ENCODE measurements at regions not wholly inside any gene's neighbourhood (a gene's known extent, or its start where the extent isn't known, plus 50 kb on each side); places are given as distances from the start of the nearest gene placed in this dataset.

DNA sequence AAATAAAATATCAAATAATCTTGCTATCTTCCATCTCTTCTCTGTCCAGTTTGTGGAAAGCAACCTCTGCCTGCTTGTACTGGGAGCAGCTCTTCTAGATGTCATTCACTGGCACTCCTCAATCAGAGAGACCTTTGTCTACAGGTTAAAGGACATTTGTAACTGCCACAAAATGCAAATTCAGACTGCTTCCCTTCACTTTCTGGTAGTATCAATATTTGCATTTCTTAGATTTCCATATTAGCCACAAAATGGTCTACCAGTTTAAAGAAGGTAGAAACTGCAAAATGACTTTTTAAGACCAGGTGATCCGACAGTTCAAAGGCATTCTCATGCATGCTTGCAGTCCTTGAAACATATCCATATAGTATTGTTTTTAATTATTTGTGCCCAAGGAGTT lies 51.7 kb upstream of the RCN1 start:
- no peak for DNase-seq

DNA sequence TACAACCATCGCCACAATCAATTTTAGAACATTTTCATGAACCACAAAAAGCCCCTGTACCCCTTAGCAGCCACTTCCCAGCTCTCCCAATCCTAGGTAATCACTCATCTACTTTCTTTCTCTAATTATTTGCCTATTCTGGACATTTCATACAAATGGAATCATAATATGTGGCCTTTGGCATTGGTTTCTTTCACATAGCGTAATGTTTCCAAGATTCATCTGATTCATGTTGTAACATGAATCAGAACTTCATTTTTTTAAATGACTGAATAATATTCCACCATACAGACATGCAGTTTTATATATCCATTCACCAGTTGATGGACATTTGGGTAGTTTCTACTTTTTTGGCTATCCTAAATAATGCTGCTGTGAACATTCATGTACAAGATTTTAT lies 56.2 kb upstream of the RCN1 start:
- no peak for DNase-seq

DNA sequence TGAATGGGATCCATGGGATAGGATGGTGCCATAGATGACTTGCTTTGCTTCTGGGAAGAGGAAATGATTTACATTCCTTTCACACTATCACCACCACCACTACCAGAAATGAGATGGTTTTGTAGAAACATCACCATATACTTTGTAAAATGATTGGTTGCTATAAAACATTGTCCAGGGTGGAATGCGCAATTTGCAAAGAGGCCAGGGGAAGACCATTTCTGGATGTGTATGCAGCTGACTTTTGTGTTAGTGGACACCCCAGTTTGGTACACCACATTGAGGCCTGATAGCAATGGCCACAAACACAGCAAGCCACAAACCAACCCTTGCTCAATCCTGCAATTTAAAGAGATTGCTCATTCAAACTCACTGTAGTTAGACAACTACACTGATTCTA lies 56.7 kb upstream of the RCN1 start:
- DNase-seq: no peak

DNA sequence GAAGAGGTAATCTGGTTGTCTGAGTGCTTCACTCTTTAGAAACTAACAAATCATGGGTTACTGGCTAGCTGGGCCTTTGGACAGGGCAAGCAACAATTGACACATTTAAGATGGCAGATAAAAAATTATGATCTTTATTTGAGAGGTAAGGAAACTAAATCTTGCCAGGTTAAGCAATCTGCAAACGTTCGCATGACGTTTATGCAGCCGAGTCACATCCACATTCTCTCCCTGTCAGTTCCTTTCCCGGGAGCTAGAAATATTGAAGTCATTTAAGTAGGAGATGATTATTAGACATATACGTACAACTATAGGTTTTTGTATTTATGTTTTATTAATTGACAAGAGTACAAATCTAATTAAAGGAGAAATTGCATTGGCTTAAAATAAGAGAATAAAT lies 57.4 kb upstream of the RCN1 start:
- no peak for DNase-seq

DNA sequence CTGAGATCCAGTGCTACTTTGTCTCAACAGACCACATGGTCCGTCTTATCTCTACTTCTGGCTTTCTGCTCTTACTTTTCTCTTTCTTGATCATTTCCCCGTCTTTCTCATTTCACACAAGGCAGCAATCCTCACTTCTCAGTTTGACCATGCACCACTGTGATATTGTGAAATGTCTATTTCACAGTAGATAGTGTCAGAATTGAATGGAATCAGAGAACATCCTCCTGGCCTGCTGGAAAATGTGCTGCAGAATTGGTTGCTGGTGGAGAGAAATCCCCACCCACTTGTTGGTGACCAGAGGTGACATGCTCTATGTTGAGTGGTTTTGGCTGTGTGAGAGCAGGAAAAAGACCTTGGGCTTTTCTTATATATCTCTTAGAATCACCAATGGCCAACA lies 57.8 kb upstream of the RCN1 start:
- DNase-seq: no peak

DNA sequence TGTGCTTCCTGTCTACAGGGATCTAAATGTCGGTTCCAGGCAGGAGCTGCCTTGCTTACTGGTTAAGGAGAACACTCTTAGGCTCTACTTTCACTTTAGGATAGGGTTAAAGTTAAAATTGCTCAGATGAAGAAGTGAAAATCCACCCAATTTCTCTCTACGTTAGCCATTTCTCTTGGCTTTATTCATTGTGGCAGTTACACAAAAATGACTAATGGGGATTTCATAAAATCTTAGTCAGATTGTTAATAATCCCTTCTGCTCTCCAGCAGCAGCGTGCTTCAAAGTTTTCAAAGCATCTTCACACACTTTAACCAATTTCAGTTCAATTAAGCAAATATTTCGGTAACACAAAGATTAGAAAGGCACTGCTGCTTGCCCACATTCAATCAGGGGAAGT lies 58.4 kb upstream of the RCN1 start:
- DNase-seq: no peak

DNA sequence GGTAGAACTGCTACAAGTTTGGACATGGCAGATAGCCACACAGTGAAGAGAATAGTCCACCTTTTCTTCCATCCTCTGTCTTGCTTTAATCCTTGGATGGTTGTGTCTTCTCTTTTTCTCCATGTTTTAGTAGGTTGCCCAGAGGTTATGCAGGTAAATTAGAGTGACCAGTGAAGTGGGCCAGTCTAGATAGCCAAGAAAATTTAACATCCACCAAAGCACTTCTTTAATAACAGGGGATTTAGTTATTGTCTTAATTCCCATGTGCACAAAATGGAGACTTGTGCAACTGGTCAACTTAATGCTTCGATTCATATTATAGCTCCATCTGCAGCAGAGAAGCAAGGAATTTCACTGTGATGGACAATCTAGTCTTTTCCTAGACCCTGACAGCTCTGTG lies 58.8 kb upstream of the RCN1 start:
- no peak for DNase-seq

DNA sequence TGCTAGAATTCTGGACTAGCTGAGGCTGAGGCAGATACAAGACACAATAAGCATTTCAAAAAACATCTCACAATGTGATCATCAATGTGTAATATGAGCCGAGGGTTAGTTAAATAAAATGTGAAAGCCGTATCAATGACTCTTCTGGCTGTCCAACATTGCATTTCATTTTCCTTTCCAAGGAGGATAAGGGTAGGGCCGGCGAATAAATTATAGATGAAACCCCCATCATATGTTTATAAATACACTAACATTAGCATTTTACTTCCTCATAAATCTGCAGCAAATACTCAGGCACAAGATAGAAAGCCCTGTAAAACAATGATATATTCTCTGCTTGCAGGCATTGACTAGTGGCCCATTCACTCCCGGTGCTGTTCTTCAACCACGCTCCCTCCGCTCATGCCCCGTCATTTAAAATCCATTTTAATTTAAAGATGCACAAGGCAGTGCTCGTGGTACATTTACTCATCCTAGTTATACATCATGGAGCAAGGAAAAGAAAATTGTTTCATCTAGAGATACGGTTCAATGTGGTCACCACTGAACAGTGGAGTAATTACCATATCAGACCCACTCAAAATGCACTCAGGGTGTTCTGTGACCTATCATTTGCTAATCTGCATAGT lies 59.9 kb upstream of the RCN1 start:
- DNase-seq: no peak

DNA sequence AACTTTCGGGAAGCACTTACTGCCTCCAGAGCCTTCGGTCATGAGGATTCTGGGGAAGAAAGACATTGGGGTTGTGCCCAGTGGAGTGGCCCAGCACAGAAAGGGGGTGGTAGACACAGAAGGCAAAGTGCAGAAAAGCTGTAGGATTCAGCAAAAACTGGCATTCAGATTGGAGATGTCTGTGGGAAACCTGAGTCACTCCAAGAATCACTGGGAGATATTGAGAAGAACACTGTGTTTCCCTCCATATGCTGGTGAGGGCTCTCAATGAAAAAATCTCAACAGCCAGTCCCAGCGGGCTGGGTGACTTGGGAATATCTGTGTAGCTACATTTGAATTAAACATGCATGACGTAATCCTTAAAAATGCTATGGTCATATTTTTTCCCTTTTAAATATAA lies 61.2 kb upstream of the RCN1 start:
- DNase-seq: no peak

DNA sequence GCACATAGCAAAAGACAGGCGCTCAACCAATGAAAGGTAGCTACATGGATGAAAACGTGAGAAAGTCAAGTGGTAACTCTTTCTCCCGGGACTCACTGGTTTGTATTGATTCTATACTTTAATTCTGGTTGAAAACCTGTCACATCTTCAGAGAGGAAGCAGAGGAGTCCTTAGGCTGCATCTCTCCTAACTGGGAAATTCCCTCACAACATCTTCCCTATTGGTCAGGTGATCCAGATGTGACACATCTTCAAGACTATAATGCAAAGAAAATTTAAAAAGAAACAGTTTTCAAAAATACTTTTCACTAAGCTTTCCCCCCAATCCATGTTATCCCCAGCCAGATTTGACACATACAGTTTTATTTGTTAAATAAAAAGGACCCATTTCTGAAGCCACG lies 62.7 kb upstream of the RCN1 start:
- no peak for DNase-seq

DNA sequence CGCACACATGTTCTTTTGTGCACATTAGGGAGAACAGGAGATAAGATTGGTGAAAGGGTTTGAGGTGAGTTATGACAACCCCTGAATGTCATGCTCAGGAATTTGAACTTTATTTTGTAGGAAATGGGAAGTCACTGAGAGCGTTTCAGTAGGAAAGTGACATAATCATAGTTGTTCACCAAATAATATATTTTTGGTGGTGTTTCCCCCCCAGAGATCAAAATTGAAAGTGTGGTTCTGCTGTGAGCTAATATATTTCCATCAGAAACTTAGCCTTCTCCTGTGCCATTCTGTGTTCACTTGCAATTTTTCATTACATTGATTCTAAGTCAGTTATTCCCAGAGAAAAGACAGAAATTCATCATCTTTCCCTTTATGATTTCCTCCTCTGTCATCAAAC lies 64.1 kb upstream of the RCN1 start:
- no peak for DNase-seq

DNA sequence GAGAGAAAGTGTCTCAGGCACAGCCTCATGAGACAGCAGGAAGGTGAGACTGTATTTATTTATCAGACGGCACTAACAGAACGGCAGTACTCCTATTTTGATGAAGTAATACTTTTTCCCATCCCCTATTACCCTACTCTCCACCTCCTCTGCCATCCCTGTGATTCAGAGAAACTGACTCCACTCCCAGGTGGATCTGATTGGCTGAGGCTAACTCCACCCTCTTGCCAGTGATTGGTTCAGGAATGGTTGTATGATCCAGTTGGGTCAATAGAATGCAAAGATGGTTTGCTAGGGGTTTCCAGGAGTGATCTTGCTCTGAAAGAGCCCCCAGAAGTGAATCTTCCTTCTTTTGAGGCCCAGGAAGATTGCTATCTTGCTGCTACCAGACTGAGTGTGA lies 65.9 kb upstream of the RCN1 start:
- DNase-seq: no peak

DNA sequence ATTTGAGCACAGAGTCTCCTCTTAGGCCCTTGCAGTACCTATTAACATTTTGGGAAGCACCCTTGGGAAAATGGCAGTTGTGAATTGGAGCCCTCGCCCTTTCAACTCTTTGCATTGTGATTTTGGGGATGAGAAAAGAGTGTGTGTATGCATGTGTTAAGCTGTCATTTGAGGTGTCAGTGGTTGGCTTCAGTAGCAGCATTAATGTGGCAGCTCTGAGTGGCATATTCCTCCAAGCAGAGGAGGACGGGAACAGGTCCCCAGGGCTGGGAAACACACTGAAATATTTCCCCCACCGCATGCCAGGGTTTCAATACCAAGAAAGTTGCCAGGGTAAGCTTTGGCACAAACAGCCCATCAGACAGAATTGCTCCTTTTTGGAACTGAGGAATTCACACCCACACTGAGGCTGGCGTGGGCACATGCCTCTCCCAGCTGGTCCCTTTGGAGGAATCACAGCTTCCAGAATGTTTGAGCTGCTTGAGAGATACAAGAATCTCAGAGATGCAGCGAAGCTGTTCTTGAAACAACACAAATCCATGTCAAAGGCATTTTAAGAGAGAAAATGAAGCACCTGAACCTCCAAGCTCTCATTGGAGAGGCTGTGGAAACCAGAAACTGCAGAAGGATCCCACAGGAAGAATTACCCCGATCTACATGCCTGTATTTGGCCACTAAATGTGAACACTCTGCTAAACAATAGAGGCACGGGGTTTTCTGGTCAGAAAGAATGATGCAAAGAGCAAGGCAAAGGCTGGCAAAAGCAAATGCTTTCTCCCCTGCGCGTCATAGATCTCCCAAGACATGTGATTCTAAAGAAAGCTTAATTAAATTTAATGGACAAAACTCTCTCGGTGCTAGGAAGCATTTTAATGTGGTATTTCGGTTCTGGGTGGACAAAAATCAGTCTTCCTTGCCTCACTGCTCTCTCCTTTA lies 67.2 kb upstream of the RCN1 start:
- no peak for DNase-seq

DNA sequence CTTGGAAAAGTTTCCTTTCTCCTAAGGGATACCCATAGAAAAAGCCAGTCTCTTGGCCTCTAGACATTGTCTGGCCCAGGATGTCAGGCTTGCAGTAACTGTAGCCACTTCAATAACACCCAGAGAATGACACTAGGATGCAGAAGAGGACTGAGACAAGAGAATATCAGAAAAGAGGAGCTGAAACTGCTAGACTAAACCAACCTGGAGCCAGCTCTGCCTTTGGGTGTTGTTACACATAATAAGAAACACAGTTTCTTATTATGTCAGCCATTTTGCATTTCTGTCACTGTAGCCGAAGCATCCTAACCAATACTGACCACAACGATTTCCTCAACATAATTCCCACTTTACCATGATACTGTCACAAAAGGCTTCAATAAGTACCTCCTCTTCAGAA lies 72.2 kb upstream of the RCN1 start:
- no peak for DNase-seq

DNA sequence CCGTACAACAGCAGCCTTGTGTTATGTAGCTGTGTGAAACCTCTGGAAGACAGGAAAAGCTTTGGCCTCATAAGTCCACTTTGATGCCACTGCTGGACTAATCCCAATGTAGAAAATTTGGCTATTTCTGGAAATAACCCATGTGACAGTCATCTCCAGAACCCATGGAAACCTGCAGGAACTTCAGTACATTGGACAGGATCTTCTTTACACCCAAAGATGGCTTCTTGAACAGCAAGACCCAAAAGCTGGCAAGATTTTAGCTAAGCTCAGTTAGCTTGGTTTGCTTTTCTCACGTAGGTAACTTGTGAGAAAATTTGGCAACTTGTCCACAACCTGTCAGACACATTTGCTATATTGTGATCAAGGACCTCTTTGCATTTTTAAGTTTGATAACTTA lies 74.8 kb upstream of the RCN1 start:
- no peak for DNase-seq

DNA sequence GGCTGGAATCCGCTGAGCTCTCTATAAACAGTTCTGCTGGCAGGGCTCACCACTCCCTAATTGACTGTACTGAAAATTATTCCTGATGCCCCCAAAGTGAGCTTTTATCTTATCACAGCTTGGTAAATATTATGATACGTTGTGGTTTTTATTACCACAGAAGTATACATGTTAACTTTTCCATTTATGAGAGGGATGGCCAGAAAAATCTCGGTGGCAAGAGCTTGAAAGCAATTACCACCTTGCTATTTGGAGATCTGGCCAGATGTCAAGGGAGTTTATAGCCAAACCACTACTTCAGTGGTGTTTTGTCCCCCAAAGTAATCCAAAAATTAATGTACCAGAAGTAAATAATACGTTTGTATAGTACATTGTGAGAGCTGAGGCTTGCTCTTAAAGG lies 75.4 kb upstream of the RCN1 start:
- DNase-seq: no peak

DNA sequence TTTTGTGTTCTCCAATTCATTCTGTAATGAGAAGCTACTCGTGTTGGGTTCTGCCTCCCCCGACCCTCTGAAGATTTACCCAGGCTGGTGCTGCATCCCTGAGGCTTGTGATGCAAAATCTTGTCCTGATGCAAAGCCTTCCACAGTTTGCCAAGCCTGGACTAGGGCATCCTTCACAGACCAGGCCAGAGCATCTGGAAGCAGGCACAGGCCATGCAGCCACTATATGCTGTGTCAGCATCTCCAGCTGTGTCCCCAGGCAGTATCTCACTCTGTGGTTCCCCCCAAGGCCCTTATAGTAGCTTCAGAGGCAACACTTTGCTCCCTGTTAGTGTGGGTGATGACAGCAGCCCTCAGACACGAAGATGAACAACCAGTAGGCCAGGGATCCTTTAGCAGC lies 77.3 kb upstream of the RCN1 start:
- no peak for DNase-seq

DNA sequence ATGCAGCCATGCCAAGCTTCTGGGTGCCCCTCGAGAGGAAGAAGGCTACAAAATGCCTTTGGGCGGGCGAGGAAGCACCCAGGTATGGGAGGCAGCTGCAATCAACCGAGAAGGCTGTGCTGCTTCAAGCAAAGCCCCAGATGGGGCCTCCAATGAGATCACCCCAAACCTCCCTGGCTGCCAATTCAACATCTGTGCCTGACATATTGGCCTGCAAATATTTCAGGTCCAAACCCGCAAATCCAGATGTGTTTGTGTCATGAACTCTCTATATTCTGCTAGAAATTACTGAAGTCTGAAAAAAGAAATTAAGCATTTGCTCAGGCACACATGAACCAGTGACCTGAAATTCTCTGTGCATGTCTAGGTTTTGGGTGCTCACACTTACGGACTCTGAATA lies 78.8 kb upstream of the RCN1 start:
- no peak for DNase-seq

DNA sequence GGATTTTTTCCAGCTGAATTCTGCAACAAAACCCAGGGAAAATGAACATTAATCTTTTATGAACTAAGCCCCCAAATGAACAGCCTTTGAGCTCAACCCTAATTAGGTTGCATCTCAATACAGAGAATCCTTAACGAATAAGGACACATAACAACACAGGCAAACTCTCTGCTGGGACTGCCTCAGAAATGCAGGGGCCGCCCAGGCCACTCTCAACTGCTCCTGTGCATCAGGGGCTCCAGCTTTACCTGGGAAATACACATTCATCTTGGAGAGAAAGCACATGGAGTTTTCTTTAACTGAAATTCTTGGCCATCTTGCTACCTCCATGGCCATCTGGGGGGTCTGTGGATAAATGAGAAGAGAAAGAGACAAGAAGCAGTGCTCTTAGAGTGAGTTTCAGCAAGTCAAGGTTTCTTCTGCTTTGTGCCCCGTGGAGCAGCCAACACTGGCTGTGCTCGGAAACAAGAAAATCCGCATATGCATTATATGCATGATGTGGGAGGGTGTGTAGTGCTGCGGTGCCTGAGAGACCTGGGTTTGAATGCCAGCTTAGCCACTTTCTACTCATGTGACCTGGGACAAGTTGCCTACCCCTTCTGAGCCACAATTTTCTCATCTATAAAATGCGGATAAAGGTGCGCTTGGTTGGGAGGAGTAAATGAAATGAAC lies 81.9 kb upstream of the RCN1 start:
- no peak for DNase-seq

DNA sequence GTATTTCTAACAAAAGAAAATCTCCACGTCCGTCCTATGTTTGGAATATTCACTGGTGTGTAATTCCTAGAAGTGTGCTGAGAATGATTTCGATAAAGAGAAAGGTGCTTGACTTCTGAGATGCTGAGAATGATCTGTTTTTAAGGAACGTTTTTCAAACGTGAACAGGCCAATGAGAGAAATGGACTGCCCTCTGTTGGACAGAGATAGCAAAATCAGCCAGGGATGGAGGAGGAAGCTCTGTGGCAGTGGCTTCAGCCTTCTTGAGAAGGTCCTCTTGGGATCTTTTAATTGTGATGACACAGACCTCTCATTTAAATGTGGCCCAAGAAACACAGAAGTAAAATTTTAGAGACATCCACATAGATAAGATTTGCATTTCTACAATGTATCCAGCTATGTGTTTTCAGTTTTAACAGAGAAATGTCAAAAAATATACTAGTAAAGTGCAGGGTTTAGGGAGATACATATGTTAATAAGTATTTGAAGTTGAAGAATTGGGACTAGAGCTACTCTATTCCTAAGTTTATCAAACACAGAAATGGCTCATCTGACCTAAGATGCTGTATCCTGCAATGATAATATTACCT lies 84.0 kb upstream of the RCN1 start:
- peak; percentile 27 for DNase-seq

DNA sequence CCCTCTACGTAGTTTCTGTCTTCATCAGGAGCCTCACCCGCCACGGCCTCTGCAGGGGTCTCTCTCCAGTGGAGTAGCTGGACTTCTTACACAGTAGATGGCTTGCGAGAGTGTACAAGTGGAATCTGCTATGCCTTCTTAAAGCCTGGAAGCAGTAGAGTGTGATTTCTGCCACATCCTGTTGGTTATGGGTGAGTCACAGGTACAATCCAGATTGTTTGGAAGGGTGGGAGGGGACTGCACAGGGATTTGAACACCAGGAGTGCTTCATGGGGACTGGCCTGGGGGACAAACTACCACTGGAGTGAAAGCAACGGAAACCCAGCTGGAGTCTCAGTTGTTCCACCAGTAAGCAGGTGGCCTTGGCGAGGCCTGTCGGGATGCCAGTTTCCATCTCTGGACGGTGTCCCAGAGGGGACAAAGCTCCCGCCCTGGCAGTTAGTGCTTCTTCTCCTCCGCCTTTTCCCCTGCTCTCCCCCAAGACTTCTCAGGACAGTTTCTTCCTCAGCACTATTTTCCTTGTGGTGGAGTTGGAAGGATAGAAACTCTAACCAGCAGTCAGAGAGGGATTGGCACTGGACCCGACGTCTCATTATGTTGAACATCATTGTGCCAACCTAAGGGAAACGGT lies 85.0 kb upstream of the RCN1 start:
- no peak for DNase-seq

DNA sequence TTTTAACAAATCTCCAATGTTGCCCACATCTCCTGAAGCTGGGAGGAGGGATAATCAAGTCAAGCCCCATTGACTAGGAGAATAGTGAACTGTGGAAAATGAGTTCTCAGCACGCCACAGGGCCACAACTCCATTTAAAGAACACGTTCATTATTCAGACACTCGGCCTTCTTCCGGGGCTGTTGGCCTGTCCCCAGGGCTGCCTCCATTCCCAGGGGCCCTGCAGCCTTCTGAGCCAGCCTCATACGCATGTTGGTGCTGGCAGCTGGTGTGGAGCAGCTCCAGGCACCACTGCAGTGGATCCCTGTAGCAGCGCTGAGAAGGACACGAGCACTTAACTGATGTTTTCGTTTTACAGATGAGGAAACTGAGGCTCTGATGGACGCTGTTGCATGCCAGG lies 87.5 kb upstream of the RCN1 start:
- no peak for DNase-seq

DNA sequence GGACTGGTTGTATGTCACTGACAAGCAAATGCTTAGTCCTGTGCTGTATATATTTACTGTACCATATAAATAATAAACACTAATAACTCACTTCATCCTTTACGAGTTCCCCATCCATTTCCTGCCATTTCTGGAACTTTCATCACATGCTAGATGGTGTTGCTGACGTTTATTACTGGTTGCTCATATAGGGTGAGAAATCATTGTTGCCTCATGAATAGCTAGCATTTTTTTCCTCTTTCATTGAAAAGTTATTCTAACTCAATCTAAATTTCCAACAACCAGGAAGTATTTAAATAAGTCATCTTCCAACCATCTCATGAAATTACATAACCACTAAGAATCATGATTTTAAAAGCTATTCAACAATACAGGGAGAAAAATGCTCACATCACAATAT lies 88.6 kb upstream of the RCN1 start:
- no peak for DNase-seq

All from stimulated activated CD8-positive, alpha-beta memory T cell treated with anti-CD3 and anti-CD28 coated beads, Interleukin-4, amount 100 ng/mL, for 48 hours (primary cell).